ENCODE measurements at regions not wholly inside any gene's neighbourhood (a gene's known extent, or its start where the extent isn't known, plus 50 kb on each side); places are given as distances from the start of the nearest gene placed in this dataset.
A peak's percentile ranks its signal among the peaks of the same experiment; 100 is the strongest.
"Not testable (repeated sequence)": the region's sequence is repeated elsewhere in the genome, so short reads cannot be mapped to it uniquely, and the experiment has no call there.

- not testable (repeated sequence) for DNase-seq (ENCODE audit: low spot score)
Observed at GRCh38 chr10:46202405-46202804, 84.4 kb upstream of the ANTXRL start.

- not testable (repeated sequence) for DNase-seq (ENCODE audit: low spot score)
Observed at GRCh38 chr10:46204482-46205102, 82.2 kb upstream of the ANTXRL start.

DNA sequence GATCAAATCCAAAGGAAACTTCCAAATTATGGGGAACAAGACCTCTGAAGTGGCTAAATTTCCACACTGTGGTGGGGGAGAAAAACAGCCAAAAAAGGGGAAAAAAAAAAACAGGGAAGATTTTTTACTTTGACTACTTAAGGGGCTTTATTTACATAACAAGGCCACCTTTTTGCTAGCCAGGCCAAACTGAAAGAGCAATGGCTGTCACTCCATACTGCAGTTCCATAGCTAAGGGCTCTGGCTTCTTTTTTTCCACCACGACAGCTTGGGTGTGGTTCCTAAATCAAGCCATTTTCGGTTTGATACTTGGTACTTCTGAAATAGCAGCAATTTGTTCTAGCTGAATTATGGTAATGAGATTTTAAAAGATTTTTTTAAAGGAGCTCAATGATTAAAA is 76.4 kb upstream of the ANTXRL start:
- not testable (repeated sequence) for DNase-seq (ENCODE audit: low spot score)

DNA sequence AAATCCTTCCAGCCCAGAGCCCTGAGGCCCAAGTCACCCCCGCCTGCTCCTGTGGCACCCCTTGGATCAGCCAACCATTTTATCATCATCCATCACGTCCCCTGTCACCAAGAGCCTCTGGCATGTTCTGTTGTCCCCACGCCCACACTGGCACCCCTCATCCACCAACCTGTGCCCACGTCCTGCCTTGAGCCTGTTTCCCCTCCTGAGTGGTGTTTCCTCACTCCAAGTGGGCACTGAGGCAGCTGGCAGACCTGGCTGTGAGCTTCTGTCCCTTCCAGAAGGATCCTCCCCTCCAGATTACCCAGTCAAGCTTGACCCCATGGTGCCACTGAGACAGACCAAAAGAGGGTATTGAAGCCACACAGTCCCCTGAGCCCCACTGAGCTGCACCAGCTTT is 71.4 kb upstream of the ANTXRL start:
- DNase-seq (ENCODE audit: low spot score), result no peak

GRCh38 chr10:46216003-46216634 is 70.7 kb upstream of the ANTXRL start:
- DNase-seq (ENCODE audit: low spot score), result no peak

- DNase-seq (ENCODE audit: low spot score), result no peak
Observed at GRCh38 chr10:46216836-46217751, 69.7 kb upstream of the ANTXRL start.

- peak; percentile 14 for DNase-seq (ENCODE audit: low spot score)
Observed at GRCh38 chr10:46217752-46218453, 68.9 kb upstream of the ANTXRL start.

DNA sequence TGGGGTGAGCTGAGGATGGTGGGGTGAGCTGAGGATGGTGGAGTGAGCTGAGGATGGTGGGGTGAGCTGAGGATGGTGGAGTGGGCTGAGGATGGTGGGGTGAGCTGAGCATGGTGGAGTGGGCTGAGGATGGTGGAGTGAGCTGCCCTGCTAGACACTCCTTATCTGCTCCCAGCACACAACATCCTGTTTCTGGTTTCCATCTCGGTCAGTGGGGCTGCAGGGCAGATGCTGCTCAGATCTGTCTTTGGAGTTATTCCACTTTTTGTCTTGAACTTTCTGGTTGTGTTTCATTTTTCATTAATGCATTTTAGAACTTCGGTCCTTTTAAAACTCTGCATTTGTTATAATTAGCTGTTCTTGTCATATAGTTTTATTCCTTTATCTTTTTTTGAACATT is 67.9 kb upstream of the ANTXRL start:
- DNase-seq (ENCODE audit: low spot score), result peak; percentile 40

DNA sequence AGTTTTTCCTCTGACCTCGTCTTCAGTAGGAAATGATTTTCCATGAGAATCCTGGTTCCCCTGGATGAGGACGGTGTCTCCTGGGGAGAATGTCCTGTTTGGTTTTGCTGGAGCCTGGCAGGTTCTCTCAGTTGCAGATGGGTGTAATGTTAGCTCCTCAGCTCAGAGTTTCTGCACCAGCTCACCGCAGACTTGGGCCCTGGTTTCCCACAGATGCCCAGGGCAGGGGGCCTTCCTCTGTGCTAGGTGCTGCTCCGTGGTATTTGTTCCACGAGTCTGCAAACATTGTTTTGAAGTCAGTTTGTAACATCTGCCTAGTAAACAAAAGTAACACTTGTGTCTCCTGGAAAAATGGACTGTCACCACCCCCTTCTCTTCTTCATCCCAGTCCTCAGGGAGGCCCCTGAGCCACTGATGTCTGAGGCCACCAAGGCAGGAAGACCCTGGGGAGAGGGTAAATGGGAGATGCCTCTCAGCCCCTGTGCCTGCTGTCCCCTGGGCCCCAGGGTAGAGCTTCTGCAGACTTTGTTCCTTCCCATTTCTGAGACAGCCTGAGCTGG is 67.3 kb upstream of the ANTXRL start:
- not testable (repeated sequence) for DNase-seq (ENCODE audit: low spot score)

GRCh38 chr10:46220187-46220586 is 66.6 kb upstream of the ANTXRL start:
- no peak for DNase-seq (ENCODE audit: low spot score)

DNA sequence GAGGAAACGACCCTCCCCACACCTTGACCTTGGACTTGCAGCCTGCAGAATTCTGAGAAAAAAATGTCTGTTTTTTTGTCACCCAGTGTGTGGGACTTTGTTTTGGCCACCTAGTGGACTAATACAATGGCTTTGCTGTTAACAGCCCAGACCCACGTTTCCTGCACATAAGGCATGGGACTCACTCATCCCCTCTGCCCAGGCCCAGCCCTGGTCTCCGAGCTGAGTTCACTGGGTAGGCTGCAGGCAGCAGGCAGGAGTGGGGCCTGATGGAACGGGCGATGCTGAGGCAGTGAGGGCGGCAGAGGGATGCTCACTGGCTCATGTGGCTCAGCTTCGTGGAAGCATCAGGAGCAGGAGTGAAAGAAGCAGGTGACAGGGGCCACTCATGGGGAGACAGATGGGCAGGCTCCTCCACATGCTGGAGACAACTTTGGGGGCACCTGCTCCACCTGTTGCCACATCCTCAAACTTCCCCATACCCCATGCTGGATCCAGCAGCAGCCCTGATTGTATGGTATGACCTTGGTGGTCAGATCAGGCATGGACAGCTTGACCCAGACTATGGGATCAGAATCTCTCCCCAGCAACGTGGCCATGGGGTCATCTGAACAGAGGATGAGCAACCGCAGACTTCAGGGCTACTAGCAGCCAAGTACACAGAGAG is 65.8 kb upstream of the ANTXRL start:
- no peak for DNase-seq (ENCODE audit: low spot score)

DNA sequence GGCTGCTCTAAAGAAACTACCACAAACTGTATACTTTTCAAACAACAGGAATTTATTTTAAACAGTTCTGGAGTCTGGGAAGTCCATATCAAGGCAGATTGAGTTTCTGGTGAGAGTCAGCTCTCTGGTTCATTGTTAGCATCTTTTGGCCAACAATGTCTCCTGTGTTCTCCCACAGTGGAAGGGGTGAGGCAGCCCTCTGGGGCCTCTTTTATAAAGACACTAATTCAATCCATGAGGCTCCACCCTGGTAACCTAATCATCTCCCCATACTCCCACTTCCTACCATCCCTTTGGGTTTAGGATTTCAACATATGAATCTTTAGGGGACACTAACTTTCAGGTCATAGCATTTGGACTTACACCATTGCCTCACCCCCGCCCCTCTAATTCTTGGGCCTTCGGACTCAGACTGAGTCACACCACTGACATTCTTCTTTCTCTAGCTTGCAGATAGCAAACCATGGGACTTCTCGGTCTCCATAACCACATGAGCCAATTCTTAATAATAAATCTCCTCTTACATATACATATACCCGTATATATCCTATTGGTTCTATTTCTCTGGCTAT is 64.3 kb upstream of the ANTXRL start:
- no peak for DNase-seq (ENCODE audit: low spot score)

GRCh38 chr10:46223064-46223480 is 63.7 kb upstream of the ANTXRL start:
- DNase-seq (ENCODE audit: low spot score), result no peak

- no peak for DNase-seq (ENCODE audit: low spot score)
Observed at GRCh38 chr10:46223626-46224413, 63.0 kb upstream of the ANTXRL start.

- no peak for DNase-seq (ENCODE audit: low spot score)
Observed at GRCh38 chr10:46224414-46224682, 62.4 kb upstream of the ANTXRL start.

- DNase-seq (ENCODE audit: low spot score), result no peak
Observed at GRCh38 chr10:46225597-46225996, 61.2 kb upstream of the ANTXRL start.

GRCh38 chr10:46226232-46226631 is 60.6 kb upstream of the ANTXRL start:
- no peak for DNase-seq (ENCODE audit: low spot score)

GRCh38 chr10:46226900-46227558 is 59.8 kb upstream of the ANTXRL start:
- no peak for DNase-seq (ENCODE audit: low spot score)

DNA sequence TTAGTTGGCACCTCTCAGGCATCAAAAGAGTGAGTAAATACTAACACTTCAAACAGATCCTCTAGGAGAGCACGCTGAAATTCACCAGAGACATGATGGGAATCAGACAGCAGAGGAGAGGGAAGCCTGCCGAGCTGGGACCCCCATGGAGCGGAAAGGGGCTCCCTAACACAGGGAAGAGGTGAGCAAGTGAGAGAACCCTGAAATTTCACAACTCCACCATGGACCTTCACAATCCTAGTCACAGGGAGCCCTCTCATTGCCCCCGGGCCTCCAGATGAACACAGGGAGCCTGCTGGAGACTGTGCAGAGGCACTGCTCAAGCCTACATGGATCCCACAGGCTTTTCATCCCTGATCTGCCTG is 59.2 kb upstream of the ANTXRL start:
- DNase-seq (ENCODE audit: low spot score), result no peak
